GM18867 (cell line): ENCODE measurements at regions not wholly inside any gene's neighbourhood (a gene's known extent, or its start where the extent isn't known, plus 50 kb on each side); places are given as distances from the start of the nearest gene placed in this dataset.

ENCODE experiments used
- ATAC-seq: cut with Tn5 transposase; IDR thresholded peaks from one replicate; pipeline ENCODE4 v1.9.1; 2021; ENCODE audit warnings: mild to moderate bottlenecking, moderate library complexity; ENCODE audit not compliant: unreplicated experiment

- ATAC-seq = no peak
Measured at GRCh38 chr18:41269294-41269693, 685.7 kb upstream of the PIK3C3 start.

DNA sequence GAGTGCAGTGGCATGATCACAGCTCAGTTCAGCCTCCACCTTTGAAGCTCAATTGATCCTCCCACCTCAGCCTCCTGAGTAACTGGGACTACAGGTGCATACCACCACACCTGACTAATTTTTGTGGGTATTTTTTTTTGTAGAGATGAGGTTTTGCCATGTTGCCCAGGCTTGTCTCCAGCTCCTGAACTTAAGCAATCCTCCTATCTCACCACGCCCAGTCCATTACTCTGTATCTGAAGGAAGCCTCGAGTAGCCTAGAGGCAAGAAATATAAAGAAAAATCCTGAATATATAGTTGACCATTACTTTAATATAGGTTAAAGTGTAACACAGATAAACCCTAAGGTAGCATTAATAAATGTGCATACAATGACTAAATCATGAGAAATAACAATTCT is 686.8 kb upstream of the PIK3C3 start:
- ATAC-seq = no peak

DNA sequence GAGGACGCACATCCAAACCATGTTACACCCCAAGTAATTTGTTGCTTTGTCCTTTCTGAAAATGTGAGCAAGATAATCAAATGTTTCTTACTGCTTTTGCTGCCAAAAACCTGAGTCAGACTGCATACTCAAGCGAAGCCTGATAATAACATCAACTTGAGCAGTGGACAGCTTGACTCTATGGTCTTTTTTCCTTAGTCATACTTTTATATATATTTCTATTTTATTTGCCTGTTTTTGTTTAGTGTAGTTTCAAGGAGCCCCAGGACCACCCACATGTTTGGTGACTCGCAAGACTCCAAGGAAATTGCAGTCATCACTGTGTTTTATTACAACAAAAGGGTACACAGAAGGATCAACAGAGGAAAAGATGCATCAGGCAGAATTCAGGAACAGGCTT is 688.4 kb upstream of the PIK3C3 start:
- ATAC-seq = no peak

GRCh38 chr18:41266204-41266603 is 688.8 kb upstream of the PIK3C3 start:
- no peak for ATAC-seq

DNA sequence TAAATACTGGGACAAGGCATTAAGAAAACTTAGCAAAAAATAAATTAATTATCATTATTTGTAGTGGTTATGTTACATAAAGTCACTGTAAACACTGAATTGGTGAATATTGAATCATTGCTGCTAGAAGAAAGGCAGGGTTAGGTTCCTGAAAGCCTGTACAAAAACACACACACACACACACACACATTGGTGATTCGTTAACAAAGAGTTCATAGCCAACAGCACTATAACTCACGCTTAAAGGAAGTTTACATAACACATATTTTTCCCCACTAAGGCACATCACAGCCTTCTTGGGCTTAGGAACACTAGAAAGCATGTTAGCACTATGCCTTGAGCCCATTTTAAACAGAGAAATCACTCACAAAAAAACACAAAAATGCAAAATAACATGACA is 690.0 kb upstream of the PIK3C3 start:
- ATAC-seq = no peak

- no peak for ATAC-seq
Measured at GRCh38 chr18:41263956-41264355, 691.1 kb upstream of the PIK3C3 start.

- ATAC-seq = no peak
Measured at GRCh38 chr18:41262688-41263087, 692.3 kb upstream of the PIK3C3 start.

- ATAC-seq = no peak
Measured at GRCh38 chr18:41244591-41245037, 710.4 kb upstream of the PIK3C3 start.

- ATAC-seq = no peak
Measured at GRCh38 chr18:41237317-41237716, 717.7 kb upstream of the PIK3C3 start.

GRCh38 chr18:41231681-41232080 is 723.4 kb upstream of the PIK3C3 start:
- ATAC-seq = no peak

DNA sequence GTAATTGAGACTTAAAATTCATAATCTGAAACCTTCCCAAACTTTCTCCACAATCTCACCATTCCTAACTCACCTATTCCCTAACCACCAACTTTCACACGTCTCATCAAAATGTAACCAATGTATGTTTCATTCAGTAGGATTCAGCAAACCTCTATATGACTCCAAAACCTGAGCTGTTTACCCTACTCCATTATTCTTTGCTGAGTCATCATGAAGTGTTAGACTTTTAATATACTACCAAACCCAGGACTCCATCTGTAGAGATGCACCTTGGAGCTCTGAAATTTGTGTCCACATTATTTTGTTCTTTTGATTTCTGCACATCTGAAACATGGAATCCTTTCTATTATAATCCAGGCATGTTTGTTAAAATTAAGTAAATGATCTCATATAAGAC is 727.0 kb upstream of the PIK3C3 start:
- no peak for ATAC-seq

GRCh38 chr18:41226911-41227310 is 728.1 kb upstream of the PIK3C3 start:
- no peak for ATAC-seq

GRCh38 chr18:41226186-41226585 is 728.8 kb upstream of the PIK3C3 start:
- no peak for ATAC-seq

DNA sequence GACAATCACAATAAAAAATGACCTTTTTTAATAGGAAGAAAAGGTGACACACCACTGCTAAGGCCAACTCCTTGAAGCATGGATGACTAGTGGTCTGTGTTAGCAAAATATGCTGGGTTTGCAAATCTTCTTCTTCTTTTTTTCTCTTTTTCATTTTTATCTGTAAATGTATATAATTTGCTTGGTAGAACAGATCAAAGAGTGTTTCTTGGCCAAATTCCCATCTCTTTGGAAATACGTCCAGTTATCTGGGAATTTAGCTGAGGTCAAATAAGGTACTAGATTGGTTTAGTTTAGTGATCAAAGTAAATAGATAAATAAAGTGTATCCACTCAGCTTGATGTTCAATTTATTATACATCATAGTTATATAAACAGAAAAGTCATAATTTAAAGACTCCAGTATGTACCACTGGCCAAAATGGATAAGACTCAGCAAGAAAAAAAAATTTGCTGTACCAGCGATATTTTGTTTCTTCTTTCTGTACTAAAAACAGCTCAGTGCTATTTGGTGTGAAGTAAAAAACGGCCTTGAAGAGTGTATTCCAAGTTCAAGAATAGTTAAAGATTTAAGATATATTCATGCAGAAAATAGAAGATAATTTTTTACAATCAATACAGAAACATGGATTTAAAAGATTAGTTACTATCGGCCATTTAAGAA is 738.6 kb upstream of the PIK3C3 start:
- no peak for ATAC-seq

GRCh38 chr18:41207706-41208105 is 747.3 kb upstream of the PIK3C3 start:
- no peak for ATAC-seq

GRCh38 chr18:41206341-41206830 is 748.6 kb upstream of the PIK3C3 start:
- no peak for ATAC-seq

- ATAC-seq = no peak
Measured at GRCh38 chr18:41199212-41199611, 755.8 kb upstream of the PIK3C3 start.

DNA sequence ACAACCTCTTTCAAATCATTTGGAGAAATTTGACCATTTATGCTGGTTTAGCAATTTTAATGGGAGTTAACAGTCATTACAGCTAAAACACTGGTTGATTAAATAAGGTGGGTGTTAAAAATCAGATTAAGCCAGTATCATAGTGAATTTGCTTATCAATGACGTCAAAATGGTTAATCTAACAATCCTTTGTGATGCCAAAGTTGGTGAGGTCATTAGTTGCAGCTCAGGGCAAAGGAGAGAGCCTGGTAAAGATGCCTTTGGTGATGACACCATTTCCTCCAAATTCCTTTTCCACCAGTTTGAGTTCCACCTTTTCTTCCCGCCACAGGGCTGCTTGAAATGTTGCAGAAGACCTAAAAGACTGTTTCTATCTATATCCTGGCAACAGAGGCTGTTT is 757.1 kb upstream of the PIK3C3 start:
- ATAC-seq = no peak

DNA sequence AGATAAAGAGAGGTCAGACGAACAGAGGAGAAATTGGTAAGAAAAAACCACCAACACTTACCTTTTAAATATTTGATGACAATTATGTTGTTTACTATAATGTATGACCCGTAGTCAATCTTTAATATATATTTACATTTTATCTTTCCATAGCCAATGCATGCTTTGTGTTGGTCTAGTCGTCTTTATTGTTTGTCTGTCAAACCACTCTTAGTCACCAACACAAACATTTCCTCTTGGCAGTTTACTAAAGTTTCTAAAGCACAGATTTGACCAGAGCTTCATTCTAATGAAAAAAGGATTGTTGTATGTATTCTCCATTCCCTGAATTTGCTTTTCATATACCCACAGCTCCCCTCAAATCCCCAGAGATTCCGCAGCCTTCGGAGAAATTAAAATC is 784.7 kb upstream of the PIK3C3 start:
- ATAC-seq = no peak

DNA sequence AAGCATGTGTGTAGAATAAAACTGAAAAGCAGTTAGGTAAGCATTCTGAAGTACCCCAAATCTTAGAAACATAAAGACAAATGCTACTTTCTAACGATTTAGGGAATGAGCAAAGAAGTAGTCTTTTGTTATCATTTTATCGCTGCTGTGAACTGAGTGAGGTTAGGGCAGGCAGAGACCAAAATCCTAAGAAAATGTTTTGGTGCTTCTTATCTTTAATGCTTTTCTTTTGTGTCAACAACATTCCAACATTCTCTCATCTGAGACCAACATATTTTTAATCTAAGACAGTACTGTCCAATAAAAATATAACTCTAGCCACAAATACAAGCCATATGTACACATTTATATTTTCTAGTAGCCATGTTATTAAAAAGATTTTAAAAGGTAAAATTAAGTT is 789.4 kb upstream of the PIK3C3 start:
- no peak for ATAC-seq

DNA sequence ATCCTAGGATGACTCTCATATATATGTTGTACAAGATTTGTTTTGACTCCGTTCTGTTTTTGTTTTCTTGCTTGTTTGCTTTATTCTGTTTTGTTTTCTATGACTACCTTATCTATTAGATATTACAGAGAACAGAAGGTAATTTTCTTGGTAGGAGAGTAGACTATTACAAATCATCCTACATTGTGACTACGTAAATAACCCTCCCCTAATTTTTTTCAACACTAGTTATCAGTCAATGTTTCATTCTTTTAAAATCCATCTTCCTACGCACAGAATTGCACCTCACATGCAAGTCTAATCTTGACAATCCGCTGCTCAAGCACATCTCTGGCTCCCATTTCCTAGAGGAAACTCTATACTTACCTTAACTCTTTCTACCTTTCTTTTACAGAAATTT is 792.3 kb upstream of the PIK3C3 start:
- ATAC-seq = no peak

DNA sequence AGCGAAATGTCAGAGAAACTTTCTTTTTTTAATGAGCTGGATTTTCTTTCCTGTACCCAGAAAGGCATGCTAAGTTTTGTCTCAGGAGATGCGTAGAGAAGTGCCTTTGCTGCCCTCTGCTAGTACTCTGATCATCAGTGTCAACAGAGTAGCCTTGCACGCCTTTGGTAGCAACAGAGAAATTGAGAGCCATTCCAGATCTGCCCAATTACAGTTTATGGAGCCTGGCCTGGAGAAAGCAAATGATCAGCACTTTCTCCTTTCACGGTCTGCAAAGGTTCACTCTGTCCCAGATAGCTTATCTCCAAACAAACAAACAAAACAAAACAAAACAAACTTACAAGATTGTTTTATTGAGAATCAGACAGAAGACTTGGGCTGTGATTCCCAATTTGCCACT is 792.8 kb upstream of the PIK3C3 start:
- ATAC-seq = no peak
